ENCODE measurements at regions not wholly inside any gene's neighbourhood (a gene's known extent, or its start where the extent isn't known, plus 50 kb on each side); places are given as distances from the start of the nearest gene placed in this dataset.

DNA sequence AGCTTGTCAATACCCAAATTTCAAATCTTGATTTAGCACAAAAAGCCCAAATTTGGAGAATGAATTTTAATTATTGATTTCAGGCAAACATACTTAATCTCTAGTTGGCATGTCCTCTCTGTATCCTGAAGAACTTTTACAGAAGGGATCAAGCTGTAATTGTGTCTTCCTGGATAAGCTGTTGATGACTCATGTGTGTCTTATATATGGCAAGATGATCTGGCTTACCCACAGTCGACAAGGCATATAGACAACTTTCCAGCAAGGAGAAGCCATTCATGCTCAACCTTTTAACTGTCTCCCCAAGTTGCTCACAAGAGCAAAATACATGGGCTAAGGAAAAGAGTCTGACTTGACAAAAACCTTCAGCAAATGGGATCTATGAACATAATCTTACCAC, 112.5 kb upstream of the SLCO6A1 start:
- DNase-seq (ENCODE audit: low read depth): no peak
- TF ChIP-seq, protein P1, sequence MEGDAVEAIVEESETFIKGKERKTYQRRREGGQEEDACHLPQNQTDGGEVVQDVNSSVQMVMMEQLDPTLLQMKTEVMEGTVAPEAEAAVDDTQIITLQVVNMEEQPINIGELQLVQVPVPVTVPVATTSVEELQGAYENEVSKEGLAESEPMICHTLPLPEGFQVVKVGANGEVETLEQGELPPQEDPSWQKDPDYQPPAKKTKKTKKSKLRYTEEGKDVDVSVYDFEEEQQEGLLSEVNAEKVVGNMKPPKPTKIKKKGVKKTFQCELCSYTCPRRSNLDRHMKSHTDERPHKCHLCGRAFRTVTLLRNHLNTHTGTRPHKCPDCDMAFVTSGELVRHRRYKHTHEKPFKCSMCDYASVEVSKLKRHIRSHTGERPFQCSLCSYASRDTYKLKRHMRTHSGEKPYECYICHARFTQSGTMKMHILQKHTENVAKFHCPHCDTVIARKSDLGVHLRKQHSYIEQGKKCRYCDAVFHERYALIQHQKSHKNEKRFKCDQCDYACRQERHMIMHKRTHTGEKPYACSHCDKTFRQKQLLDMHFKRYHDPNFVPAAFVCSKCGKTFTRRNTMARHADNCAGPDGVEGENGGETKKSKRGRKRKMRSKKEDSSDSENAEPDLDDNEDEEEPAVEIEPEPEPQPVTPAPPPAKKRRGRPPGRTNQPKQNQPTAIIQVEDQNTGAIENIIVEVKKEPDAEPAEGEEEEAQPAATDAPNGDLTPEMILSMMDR (conservative IDR thresholded peaks at IDR 0.05; ENCODE audit: low read depth, low read length): no peak
- H3K4me3 ChIP-seq (ENCODE audit: low read depth, low read length): no peak overlapping the region

DNA sequence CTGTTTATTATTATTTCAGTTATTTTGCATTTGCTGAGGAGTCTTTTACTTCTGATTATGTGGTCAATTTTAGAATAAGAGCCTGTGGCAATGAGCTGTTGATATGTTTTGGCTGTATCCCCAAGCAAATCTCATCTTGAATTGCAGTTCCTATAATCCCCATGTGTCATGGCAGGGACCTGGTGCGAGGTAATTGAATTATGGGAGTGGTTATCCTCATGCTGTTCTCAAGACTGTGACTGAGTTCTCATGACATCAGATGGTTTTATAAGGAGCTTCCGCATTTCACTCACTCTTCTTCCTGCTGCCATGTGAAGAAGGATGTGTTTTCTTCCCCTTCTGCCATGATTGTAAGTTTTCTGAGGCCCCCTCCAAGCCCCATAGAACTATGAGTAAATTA, 114.9 kb upstream of the SLCO6A1 start:
- no peak overlapping the region for H3K4me3 ChIP-seq (ENCODE audit: low read depth, low read length)
- TF ChIP-seq, protein P1 (conservative IDR thresholded peaks at IDR 0.05; ENCODE audit: low read depth, low read length): no peak
- no peak for DNase-seq (ENCODE audit: low read depth)

DNA sequence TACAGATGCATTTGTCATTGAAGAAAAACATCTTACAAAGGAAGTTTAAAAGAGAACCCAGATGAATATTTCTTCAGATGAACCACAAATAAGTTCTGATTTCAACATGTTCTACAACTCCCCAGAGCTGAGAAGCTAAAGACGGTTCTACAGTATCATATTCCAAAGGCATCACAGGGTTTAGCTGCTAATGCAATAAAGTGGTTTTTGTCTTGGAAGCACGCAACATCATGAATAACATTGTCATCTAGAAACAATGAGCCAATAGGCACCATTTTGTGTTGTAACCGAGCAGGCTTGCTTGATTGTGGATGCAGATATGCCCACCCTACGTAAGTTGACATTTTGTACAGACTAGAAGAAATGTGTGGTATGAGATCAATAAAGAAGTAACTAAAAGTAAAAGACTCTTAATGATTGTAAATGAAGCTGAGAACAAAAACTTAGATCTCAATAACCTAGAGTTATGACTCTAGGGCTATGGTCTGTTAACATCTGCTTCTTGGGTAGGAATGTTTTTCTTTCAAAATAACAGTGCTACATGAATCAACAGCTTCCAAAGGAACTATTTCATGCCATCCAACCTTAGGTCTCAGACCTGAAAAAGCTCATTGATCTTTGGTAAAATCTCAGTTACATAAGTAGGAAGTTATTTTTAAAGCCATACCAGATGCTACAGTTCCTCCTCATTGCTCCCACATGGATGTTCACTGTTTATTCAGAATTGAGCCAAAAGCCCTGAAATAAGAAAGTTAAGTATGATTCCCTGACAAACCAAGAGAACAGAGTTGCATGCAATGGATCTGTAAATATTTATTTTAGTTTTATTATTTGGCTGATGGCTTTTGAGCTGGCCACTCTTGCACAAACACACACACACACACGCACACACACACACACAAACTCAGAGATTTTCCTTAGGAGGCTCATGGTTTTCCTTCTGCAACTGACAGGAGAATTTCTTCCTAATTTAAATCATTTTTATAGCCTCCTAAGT, 118.7 kb upstream of the SLCO6A1 start:
- TF ChIP-seq, protein P1 (conservative IDR thresholded peaks at IDR 0.05; ENCODE audit: low read depth, low read length): no peak
- no peak for DNase-seq (ENCODE audit: low read depth)
- H3K4me3 ChIP-seq (ENCODE audit: low read depth, low read length): no peak overlapping the region

DNA sequence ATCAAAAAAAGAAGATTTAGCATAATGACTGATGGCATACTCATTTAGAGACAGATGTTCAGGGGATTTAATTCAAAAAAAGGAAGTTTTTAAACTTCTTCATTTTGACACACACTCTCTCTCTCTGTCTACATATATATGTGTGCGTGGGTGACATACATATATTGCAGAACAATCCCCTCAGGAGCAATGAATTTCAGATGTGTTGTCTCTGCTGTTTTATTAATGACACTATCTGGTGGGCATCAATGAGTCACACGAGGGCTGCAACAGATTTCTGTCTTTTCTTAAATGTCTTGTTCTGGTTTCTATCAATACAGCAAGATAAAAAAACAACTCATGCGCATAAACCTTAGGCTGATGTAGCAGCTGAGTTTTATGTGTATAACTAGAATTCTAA, 123.5 kb upstream of the SLCO6A1 start:
- no peak for DNase-seq (ENCODE audit: low read depth)
- TF ChIP-seq, protein P1 (conservative IDR thresholded peaks at IDR 0.05; ENCODE audit: low read depth, low read length): no peak

DNA sequence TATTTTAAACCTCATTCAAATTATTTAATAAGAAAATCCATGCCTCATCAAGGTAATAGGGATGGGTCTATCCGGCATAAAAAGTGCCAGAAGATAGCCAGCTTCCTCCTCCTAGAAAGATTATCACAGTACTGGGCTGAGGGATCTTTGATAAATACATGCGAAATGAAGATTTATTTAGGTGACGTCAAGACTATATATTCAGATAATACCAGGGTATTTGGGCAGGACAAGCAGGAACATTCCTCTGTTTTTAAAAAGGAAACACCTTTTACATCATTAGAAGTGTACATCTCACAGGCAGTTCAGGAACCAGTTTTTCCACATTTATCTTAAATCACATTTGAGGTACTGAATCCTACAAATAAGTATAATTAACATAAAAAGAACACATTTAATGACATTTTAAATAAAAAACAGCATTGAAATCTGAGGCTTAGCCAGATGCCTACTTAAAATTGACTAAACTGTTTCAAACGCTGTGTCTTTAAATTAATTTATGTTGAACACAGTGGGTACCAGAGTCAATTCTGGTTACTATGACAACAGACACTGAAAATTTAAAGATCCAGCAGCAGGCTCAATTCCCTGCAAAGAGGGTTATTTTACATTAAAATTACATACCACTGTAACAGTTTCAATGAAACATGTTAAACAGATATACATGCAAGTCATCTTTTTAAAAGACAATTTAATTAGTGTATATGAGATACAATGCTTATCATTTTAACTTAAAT, 124.7 kb upstream of the SLCO6A1 start:
- H3K4me3 ChIP-seq (ENCODE audit: low read depth, low read length): no peak overlapping the region
- TF ChIP-seq, protein P1 (conservative IDR thresholded peaks at IDR 0.05; ENCODE audit: low read depth, low read length): no peak
- no peak for DNase-seq (ENCODE audit: low read depth)

More for the DNA sequence above, 123.5 kb upstream of the SLCO6A1 start:
- no peak overlapping the region for H3K4me3 ChIP-seq (ENCODE audit: low read depth, low read length)

DNA sequence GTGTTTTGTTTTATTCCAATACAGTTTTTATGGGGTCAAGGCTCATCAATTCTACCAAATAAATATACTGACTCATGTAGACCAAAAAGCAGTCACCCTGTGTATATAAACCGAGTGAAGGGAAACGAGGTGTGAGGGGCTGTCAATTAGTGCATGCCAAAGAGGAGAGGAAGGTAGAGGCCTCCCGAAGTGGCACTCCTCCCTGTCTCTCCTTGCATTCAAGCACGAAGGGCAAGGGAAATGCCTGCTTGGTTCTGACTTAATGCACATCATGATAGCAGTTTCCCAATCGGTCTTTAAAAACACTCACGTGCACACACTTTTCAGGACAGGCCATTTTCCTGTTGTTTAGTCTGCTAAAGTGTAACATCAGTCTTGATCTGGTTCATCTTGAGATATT, 125.6 kb upstream of the SLCO6A1 start:
- DNase-seq (ENCODE audit: low read depth): no peak
- no peak overlapping the region for H3K4me3 ChIP-seq (ENCODE audit: low read depth, low read length)
- TF ChIP-seq, protein P1 (conservative IDR thresholded peaks at IDR 0.05; ENCODE audit: low read depth, low read length): no peak

All from choroid plexus epithelial cell (primary cell).